SIG-M5 treated with dmso at 0.1 percent for 504 hours (cell line): ENCODE measurements at regions not wholly inside any gene's neighbourhood (a gene's known extent, or its start where the extent isn't known, plus 50 kb on each side); places are given as distances from the start of the nearest gene placed in this dataset.
A peak's percentile ranks its signal among the peaks of the same experiment; 100 is the strongest.
"Not testable (repeated sequence)": the region's sequence is repeated elsewhere in the genome, so short reads cannot be mapped to it uniquely, and the experiment has no call there.

Source experiments
- DNase-seq: peaks from one replicate; lab custom pipeline; 2025; ENCODE audit not compliant: unreplicated experiment; lab: John Stamatoyannopoulos, UW

DNA sequence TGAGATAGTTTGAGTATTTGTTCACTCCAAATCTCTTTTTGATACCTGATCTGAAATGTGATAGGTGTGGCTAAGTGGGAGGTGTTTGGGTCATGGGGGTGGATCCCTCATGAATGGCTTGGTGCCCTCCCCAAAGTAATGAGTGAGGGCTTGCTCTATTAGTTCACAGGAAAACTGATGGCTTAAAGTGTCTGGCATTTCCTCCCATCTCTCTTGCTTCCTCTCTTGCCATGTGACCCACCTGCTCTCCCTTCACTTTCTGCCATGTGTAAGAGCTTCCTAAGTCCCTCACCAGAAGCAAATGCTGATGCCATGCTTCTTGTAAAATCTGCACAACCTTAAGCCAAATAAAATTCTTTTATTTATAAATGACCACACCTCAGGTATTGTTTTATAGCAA lies 61.1 kb downstream of the MAD2L1 start:
- no peak for DNase-seq

GRCh38 chr4:120005076-120005475 lies 61.6 kb downstream of the MAD2L1 start:
- no peak for DNase-seq

GRCh38 chr4:120004054-120004453 lies 62.6 kb downstream of the MAD2L1 start:
- no peak for DNase-seq

DNA sequence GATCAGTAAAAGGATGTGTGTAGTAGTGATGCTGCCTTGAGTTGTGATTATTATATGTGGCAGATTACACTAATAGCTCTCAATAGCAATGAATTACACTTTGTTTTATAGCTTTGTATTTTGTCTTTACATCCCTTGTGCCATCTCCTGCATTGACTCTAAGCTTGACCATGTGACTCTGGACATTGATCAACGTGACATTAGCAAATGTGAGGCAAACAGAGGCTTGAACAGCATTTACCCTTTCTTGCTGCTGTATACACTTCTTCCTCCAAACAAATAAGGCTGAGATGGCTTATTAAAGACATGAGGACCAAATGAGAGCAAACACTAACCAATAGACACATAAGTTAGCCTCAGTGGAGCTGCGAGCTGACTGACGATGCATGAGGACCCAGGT lies 63.5 kb downstream of the MAD2L1 start:
- no peak for DNase-seq

- DNase-seq = no peak
Observed at GRCh38 chr4:120001850-120002249, 64.8 kb downstream of the MAD2L1 start.

DNA sequence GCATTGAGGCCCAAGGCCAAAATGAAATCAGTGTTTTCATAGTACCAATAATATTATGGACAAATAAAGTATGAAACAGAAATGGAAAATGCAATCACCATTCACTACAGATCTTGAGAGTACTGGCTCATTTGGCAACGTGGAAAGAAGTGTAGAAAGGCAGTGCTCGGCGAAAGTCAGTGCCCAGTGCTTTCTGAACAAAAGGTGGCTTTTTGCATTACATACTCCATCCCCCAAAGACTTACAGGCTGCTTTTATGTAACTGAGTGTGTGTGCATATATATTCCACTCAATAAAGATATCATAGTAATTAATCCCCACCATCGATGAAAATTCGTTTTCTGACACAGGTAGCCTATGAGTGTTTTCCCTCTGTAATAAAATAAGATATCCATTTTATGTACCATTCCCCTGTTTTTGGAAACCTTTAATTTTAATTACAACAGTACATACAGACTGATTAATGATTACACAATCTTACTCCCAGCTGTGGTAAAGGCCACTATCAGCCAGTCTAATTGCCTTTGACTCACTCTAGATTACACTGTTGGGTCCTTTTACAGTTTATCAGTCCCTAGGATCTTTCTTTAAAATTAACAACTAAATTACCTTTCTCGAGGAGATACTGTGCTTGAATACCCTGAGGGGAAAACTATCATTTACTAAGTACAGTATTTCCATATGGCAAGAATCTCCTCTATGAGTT lies 65.9 kb downstream of the MAD2L1 start:
- DNase-seq = no peak

GRCh38 chr4:119996024-119996423 lies 70.6 kb downstream of the MAD2L1 start:
- not testable (repeated sequence) for DNase-seq

GRCh38 chr4:119984996-119985395 lies 81.7 kb downstream of the MAD2L1 start:
- DNase-seq = no peak

GRCh38 chr4:119982756-119983155 lies 83.9 kb downstream of the MAD2L1 start:
- DNase-seq = no peak

DNA sequence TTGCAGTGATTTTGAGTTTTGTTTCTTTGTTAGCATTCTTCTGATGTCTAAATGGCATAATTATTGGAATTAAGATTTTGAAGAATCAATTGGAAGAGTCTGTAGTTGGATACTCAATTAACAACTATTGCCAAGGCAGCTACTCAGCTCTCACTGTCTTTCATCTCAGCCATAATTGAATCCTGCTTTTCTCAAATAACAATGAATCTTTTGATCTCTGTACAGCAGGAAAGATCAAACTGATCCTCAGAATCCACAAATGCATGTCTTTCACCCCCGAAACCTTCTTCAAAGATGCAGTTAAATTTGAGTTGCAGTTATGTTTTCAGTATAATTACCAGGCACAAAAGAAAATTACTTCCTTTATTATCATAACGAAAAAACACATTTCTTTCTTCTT lies 86.2 kb downstream of the MAD2L1 start:
- DNase-seq = no peak

DNA sequence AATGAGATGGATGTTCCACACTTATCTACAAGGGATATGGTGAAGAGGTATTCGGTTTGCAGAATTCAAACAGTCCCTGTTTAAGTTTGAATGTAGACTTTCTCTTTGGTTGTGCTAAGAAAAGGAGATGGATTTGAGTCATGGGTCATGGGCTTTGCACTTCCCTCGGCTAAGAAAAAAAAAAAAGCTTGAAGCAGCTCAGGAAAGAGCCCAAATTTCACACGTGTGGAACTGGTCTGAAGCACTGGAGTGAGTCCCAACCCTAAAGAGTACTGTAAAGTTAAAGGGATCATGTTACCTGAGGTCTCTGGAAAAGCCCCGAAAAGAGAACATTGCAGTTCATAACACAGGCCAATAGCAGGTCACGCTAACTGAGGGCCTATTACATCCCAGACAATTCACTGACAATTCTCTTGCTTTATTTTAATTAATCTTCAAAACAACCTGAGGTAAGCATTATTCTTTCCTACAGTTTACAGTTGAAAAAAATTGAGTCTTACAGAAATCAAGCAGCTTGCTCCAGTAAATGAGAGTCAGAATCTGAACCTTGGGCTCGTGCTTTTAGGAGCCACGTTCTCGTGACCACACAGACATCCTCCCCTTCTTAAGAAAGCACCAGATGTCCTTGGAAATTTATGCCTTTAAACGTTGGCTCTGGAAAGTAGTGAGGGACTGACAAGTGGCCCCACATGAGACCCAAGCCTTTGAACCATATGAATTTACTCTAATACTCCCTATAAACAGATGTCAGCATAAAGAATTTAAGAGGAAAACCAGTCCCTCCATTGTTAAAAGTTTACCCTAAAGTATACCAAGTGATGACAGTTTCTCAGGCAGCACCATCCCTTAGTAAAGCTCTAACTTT lies 89.3 kb downstream of the MAD2L1 start:
- DNase-seq = no peak

GRCh38 chr4:119971431-119972084 lies 95.1 kb downstream of the MAD2L1 start:
- no peak for DNase-seq

- DNase-seq = no peak
Observed at GRCh38 chr4:119962631-119963030, 104.0 kb downstream of the MAD2L1 start.

DNA sequence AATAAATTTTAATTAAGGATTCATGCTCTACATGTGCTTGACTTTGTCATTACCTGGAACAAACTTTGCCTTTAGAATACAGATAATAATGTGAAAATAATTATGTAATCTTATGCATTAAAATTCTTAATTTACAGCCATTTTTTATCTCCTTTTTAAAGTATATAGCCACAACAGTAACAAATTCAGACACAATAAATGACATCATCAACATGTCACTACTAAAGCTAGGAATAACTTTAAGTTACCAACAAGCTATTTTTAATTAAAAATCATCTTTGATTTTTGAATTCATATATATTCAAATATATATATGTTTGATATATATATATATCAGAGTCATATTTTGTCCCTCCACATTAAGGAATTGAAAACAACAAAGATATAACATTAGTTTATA lies 107.7 kb downstream of the MAD2L1 start:
- no peak for DNase-seq

DNA sequence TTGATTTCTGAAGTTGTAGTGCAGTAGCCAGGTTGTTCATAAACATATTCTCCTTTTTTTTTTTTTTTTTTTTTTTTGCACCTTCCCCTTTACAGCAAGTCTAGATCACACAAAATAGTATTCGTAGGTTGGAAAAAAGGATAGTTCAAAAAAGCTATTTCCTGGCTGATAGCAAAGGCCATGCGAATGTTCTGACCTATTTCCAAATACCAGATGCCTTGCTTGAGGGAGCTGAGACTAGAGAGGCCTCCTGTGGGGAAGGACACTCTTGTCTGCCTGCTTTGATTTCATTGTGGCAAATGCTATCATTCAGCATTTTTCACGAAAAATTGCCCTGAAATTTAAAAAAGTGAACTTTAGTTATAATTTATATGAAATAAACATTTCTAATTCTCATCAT lies 111.4 kb downstream of the MAD2L1 start:
- no peak for DNase-seq

DNA sequence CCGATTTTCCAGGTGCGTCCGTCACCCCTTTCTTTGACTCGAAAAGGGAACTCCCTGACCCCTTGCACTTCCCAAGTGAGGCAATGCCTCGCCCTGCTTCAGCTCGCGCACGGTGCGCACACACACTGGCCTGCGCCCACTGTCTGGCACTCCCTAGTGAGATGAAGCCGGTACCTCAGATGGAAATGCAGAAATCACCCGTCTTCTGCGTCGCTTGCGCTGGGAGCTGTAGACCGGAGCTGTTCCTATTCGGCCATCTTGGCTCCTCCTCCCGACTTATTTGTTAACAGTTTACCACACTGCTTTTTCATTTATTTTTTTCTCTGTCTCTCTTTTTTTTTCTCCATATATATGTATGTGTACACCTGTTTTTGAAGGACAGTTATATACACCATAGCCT lies 112.2 kb downstream of the MAD2L1 start:
- DNase-seq = not testable (repeated sequence)

DNA sequence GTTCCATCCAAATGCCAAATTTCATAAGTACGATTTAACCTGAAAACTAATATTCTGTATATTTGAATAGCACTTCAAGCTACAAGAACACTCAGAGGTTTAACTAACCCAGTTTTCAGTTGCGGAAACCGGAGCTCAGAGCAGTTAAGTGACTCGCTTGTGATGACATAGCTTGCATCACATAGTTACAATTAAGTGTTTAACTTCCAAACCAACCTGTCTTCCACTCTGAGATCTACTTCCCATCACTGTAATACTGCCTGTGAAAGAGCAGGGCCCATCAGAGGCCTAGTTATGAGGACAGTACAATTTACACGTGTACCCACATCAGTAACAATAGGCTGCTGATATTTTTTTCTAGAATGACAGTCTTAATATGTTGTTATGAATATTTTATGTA lies 120.3 kb downstream of the MAD2L1 start:
- DNase-seq = peak; percentile 0

DNA sequence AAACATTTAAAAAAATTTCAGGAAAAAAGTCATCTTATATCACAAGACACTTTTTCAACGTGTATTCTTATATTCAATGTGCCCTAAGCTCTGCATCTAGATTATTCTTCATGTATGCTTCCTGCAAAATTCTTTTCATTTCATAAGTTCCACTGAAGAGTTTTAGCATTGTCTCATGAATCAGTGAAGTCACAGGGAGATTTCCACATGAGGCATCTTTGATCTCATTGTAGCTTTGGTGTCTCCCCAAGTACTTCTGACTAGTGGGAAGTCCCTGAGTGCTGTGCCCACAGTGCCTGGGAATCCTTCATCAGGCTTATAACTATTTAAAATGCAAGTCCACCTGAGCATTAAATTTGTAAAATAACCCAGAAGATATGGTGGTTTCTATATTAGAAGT lies 123.8 kb downstream of the MAD2L1 start:
- no peak for DNase-seq

GRCh38 chr4:119940557-119940956 lies 126.1 kb downstream of the MAD2L1 start:
- DNase-seq = no peak

- DNase-seq = no peak
Observed at GRCh38 chr4:119939071-119939995, 127.3 kb downstream of the MAD2L1 start.

- DNase-seq = no peak
Observed at GRCh38 chr4:119937746-119938145, 128.9 kb downstream of the MAD2L1 start.
